Natural killer cell treated with Interleukin-12 subunit alpha and Interleukin-12 subunit beta and Interleukin-15 and Interleukin-18, amount 100 ng/mL, for 72 hours (primary cell): ENCODE measurements at regions not wholly inside any gene's neighbourhood (a gene's known extent, or its start where the extent isn't known, plus 50 kb on each side); places are given as distances from the start of the nearest gene placed in this dataset.

Experiments
- ATAC-seq, 2 donors: fragments of 150-1000 bp; cut with Tn5 transposase in 1 of 2; sonication (Bioruptor Pico), chemical (Tn5 transposase) in 1 of 2; 2 replicates each; pipeline ENCODE4 v1.10.0; 2021
- DNase-seq: peaks from one replicate; pipeline ENCODE4 v3.0.0; 2022; ENCODE audit warnings: low spot score
- H3K27ac Mint-ChIP-seq, 2 donors: 1 replicate in 1 of 2; 2 replicates in 1 of 2; pipeline ENCODE4 v1.8.0; 2022; ENCODE audit warnings: mixed read lengths in 2 of 2, mild to moderate bottlenecking in 1 of 2, moderate library complexity in 1 of 2
- H3K27me3 Mint-ChIP-seq, 2 donors: 1 replicate in 1 of 2; 2 replicates in 1 of 2; pipeline ENCODE4 v1.8.0; 2022; ENCODE audit warnings: mixed read lengths in 2 of 2
- H3K36me3 Mint-ChIP-seq: one replicate; pipeline ENCODE4 v1.8.0; 2022; ENCODE audit warnings: mixed read lengths
- H3K4me1 Mint-ChIP-seq, 2 donors: 1 replicate in 1 of 2; 2 replicates in 1 of 2; pipeline ENCODE4 v1.8.0; 2022; ENCODE audit warnings: low read depth in 2 of 2, mixed read lengths in 2 of 2, mild to moderate bottlenecking in 1 of 2
- H3K4me3 Mint-ChIP-seq: one replicate; pipeline ENCODE4 v1.8.0; 2022; ENCODE audit warnings: mixed read lengths
- H3K9me3 Mint-ChIP-seq: 2 replicates; pipeline ENCODE4 v1.8.0; 2022; ENCODE audit warnings: mixed read lengths

GRCh38 chr6:40912158-40912946 is 126.7 kb downstream of the UNC5CL start:
- DNase-seq: no peak
- Mint-ChIP-seq H3K4me3 (no peak overlapping the region), H3K27me3 (peaks cover 21 to 26% of the 10 kb centered on the region in 2 donors), H3K4me1 (no peaks in the 10 kb centered on the region), H3K36me3 (no peaks in the 10 kb centered on the region), H3K9me3 (no peaks in the 10 kb centered on the region), H3K27ac (no peak overlapping the region)
- ATAC-seq: peak; percentile 70 to 74

- no peak overlapping the region for H3K4me3 Mint-ChIP-seq
- DNase-seq (no peak), ATAC-seq (peak in 1 of 2 donors; percentile 38)
- H3K9me3 Mint-ChIP-seq: no peaks in the 10 kb centered on the region
- no peak overlapping the region for H3K27ac Mint-ChIP-seq
- peaks cover 22 to 25% of the 10 kb centered on the region in 2 donors for H3K27me3 Mint-ChIP-seq
- no peaks in the 10 kb centered on the region for H3K36me3 Mint-ChIP-seq
- H3K4me1 Mint-ChIP-seq: no peaks in the 10 kb centered on the region
Observed at GRCh38 chr6:40910260-40910893, 128.6 kb downstream of the UNC5CL start.

- Mint-ChIP-seq H3K4me3 (no peak overlapping the region), H3K27ac (no peak overlapping the region), H3K36me3 (no peaks in the 10 kb centered on the region), H3K4me1 (no peaks in the 10 kb centered on the region), H3K9me3 (no peaks in the 10 kb centered on the region), H3K27me3 (peaks cover 25 to 27% of the 10 kb centered on the region in 2 donors)
- DNase-seq (no peak), ATAC-seq (no peak)
Observed at GRCh38 chr6:40909811-40910210, 129.2 kb downstream of the UNC5CL start.

GRCh38 chr6:40907198-40907701 is 131.8 kb downstream of the UNC5CL start:
- DNase-seq: no peak
- H3K27me3 Mint-ChIP-seq: peaks cover 31 to 35% of the 10 kb centered on the region in 2 donors
- no peaks in the 10 kb centered on the region for H3K36me3 Mint-ChIP-seq
- H3K4me3 Mint-ChIP-seq: no peak overlapping the region
- ATAC-seq: no peak
- H3K27ac Mint-ChIP-seq: no peak overlapping the region
- H3K4me1 Mint-ChIP-seq: no peaks in the 10 kb centered on the region
- H3K9me3 Mint-ChIP-seq: no peaks in the 10 kb centered on the region

- no peak for ATAC-seq
Observed at GRCh38 chr6:40906759-40907158, 132.3 kb downstream of the UNC5CL start.

GRCh38 chr6:40904583-40905194 is 134.3 kb downstream of the UNC5CL start:
- Mint-ChIP-seq H3K27ac (no peak overlapping the region), H3K4me1 (no peaks in the 10 kb centered on the region), H3K27me3 (peaks cover 29 to 35% of the 10 kb centered on the region in 2 donors), H3K4me3 (no peak overlapping the region), H3K36me3 (no peaks in the 10 kb centered on the region), H3K9me3 (no peaks in the 10 kb centered on the region)
- no peak for ATAC-seq
- DNase-seq: no peak

More at GRCh38 chr6:40906759-40907158, 132.3 kb downstream of the UNC5CL start:
- no peaks in the 10 kb centered on the region for H3K4me1 Mint-ChIP-seq
- no peak for DNase-seq
- H3K4me3 Mint-ChIP-seq: no peak overlapping the region
- no peaks in the 10 kb centered on the region for H3K9me3 Mint-ChIP-seq
- no peaks in the 10 kb centered on the region for H3K36me3 Mint-ChIP-seq
- no peak overlapping the region for H3K27ac Mint-ChIP-seq
- H3K27me3 Mint-ChIP-seq: peaks cover 31 to 35% of the 10 kb centered on the region in 2 donors

- no peak for DNase-seq
- Mint-ChIP-seq H3K27ac (no peak overlapping the region), H3K4me1 (no peaks in the 10 kb centered on the region), H3K27me3 (peaks cover 28 to 30% of the 10 kb centered on the region in 2 donors), H3K9me3 (no peaks in the 10 kb centered on the region), H3K4me3 (no peak overlapping the region), H3K36me3 (no peaks in the 10 kb centered on the region)
- no peak for ATAC-seq
Observed at GRCh38 chr6:40903456-40903855, 135.6 kb downstream of the UNC5CL start.

- Mint-ChIP-seq H3K9me3 (no peaks in the 10 kb centered on the region), H3K36me3 (no peaks in the 10 kb centered on the region), H3K4me3 (no peak overlapping the region), H3K4me1 (no peaks in the 10 kb centered on the region), H3K27ac (no peak overlapping the region), H3K27me3 (peaks cover 20 to 41% of the 10 kb centered on the region in 2 donors)
- DNase-seq (no peak), ATAC-seq (no peak)
Observed at GRCh38 chr6:40901322-40902055, 137.5 kb downstream of the UNC5CL start.

- Mint-ChIP-seq H3K4me1 (no peaks in the 10 kb centered on the region), H3K9me3 (no peaks in the 10 kb centered on the region), H3K36me3 (no peaks in the 10 kb centered on the region), H3K27me3 (peaks cover 20 to 46% of the 10 kb centered on the region in 2 donors), H3K4me3 (no peak overlapping the region), H3K27ac (no peak overlapping the region)
- no peak for ATAC-seq
- no peak for DNase-seq
Observed at GRCh38 chr6:40900791-40901190, 138.2 kb downstream of the UNC5CL start.

- H3K36me3 Mint-ChIP-seq: no peaks in the 10 kb centered on the region
- DNase-seq (no peak), ATAC-seq (no peak)
- H3K4me1 Mint-ChIP-seq: no peaks in the 10 kb centered on the region
- no peak overlapping the region for H3K4me3 Mint-ChIP-seq
- H3K27me3 Mint-ChIP-seq: peaks cover 17 to 46% of the 10 kb centered on the region in 2 donors
- H3K9me3 Mint-ChIP-seq: no peaks in the 10 kb centered on the region
- H3K27ac Mint-ChIP-seq: no peak overlapping the region
Observed at GRCh38 chr6:40899684-40900155, 139.3 kb downstream of the UNC5CL start.

GRCh38 chr6:40898073-40898472 is 140.9 kb downstream of the UNC5CL start:
- Mint-ChIP-seq H3K4me1 (no peaks in the 10 kb centered on the region), H3K36me3 (no peaks in the 10 kb centered on the region), H3K4me3 (no peak overlapping the region), H3K27me3 (peaks cover 10 to 33% of the 10 kb centered on the region in 2 donors), H3K27ac (no peak overlapping the region), H3K9me3 (no peaks in the 10 kb centered on the region)
- no peak for ATAC-seq
- no peak for DNase-seq

- DNase-seq (no peak), ATAC-seq (no peak)
- Mint-ChIP-seq H3K4me3 (no peak overlapping the region), H3K4me1 (no peaks in the 10 kb centered on the region), H3K36me3 (no peaks in the 10 kb centered on the region), H3K27ac (no peak overlapping the region), H3K9me3 (no peaks in the 10 kb centered on the region), H3K27me3 (peaks cover 12 to 31% of the 10 kb centered on the region in 2 donors)
Observed at GRCh38 chr6:40897390-40898003, 141.5 kb downstream of the UNC5CL start.

GRCh38 chr6:40896696-40897095 is 142.3 kb downstream of the UNC5CL start:
- no peak for DNase-seq
- H3K4me1 Mint-ChIP-seq: no peaks in the 10 kb centered on the region
- no peak overlapping the region for H3K4me3 Mint-ChIP-seq
- H3K36me3 Mint-ChIP-seq: no peaks in the 10 kb centered on the region
- no peak for ATAC-seq
- H3K27me3 Mint-ChIP-seq: peaks cover 12 to 33% of the 10 kb centered on the region in 2 donors
- H3K27ac Mint-ChIP-seq: no peak overlapping the region
- H3K9me3 Mint-ChIP-seq: no peaks in the 10 kb centered on the region
